Osteocyte (in vitro differentiated cells): ENCODE measurements at regions not wholly inside any gene's neighbourhood (a gene's known extent, or its start where the extent isn't known, plus 50 kb on each side); places are given as distances from the start of the nearest gene placed in this dataset.

Source experiments
- DNase-seq: peaks from one replicate; pipeline ENCODE4 v3.0.0; 2021; ENCODE audit warnings: mixed read lengths; ENCODE audit not compliant: unreplicated experiment; ENCODE audit errors: extremely low spot score
- H3K27ac Mint-ChIP-seq: one replicate; pipeline ENCODE4 v1.8.0; 2021; ENCODE audit warnings: mild to moderate bottlenecking, mixed read lengths; ENCODE audit not compliant: unreplicated experiment
- H3K27me3 Mint-ChIP-seq: one replicate; pipeline ENCODE4 v1.8.0; 2021; ENCODE audit warnings: mixed read lengths; ENCODE audit not compliant: unreplicated experiment
- H3K36me3 Mint-ChIP-seq: one replicate; pipeline ENCODE4 v1.8.0; 2021; ENCODE audit warnings: mixed read lengths; ENCODE audit not compliant: unreplicated experiment
- H3K4me1 Mint-ChIP-seq: one replicate; pipeline ENCODE4 v1.8.0; 2021; ENCODE audit warnings: mixed read lengths; ENCODE audit not compliant: unreplicated experiment
- H3K4me3 Mint-ChIP-seq: one replicate; pipeline ENCODE4 v1.8.0; 2021; ENCODE audit warnings: mild to moderate bottlenecking, moderate library complexity, mixed read lengths; ENCODE audit not compliant: unreplicated experiment
- H3K9me3 Mint-ChIP-seq: one replicate; pipeline ENCODE4 v1.8.0; 2021; ENCODE audit warnings: mixed read lengths; ENCODE audit not compliant: unreplicated experiment
- TF ChIP-seq, protein P1 (sequence below): fragments of 200-600 bp; sonication (generic); IDR thresholded peaks from 2 replicates; pipeline ENCODE4 v1.5.0; 2021; ENCODE audit warnings: antibody characterized with exemption, mild to moderate bottlenecking, moderate library complexity

DNA sequence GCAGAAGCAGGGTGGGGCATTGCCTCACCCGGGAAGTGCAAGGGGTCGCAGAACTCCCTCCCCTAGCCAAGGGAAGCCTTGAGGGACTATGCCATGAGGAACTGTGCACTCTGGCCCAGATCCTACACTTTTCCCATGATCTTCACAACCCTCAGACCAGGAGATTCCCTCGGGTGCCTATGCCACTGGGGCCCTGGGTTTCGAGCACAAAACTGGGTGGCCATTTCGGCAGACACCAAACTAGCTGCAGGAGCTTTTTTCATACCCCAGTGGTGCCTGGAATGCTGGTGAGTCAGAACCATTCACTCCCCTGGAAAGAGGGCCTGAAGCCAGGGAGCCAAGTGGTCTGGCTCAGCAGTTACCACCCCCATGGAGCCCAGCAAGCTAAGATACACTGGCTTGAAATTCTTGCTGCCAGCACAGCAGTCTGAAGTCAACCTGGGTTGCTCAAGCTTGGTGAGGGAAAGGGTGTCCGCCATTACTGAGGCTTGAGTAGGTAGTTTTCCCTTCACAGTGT is 573.7 kb upstream of the ANO3 start:
- peaks cover 15% of the 10 kb centered on the region for H3K9me3 Mint-ChIP-seq
- H3K27ac Mint-ChIP-seq: no peak overlapping the region
- peak; percentile 75 for DNase-seq
- TF ChIP-seq, protein P1, sequence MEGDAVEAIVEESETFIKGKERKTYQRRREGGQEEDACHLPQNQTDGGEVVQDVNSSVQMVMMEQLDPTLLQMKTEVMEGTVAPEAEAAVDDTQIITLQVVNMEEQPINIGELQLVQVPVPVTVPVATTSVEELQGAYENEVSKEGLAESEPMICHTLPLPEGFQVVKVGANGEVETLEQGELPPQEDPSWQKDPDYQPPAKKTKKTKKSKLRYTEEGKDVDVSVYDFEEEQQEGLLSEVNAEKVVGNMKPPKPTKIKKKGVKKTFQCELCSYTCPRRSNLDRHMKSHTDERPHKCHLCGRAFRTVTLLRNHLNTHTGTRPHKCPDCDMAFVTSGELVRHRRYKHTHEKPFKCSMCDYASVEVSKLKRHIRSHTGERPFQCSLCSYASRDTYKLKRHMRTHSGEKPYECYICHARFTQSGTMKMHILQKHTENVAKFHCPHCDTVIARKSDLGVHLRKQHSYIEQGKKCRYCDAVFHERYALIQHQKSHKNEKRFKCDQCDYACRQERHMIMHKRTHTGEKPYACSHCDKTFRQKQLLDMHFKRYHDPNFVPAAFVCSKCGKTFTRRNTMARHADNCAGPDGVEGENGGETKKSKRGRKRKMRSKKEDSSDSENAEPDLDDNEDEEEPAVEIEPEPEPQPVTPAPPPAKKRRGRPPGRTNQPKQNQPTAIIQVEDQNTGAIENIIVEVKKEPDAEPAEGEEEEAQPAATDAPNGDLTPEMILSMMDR: no peak
- no peaks in the 10 kb centered on the region for H3K36me3 Mint-ChIP-seq
- no peaks in the 10 kb centered on the region for H3K4me1 Mint-ChIP-seq
- H3K27me3 Mint-ChIP-seq: peaks cover 4% of the 10 kb centered on the region
- no peak overlapping the region for H3K4me3 Mint-ChIP-seq

DNA sequence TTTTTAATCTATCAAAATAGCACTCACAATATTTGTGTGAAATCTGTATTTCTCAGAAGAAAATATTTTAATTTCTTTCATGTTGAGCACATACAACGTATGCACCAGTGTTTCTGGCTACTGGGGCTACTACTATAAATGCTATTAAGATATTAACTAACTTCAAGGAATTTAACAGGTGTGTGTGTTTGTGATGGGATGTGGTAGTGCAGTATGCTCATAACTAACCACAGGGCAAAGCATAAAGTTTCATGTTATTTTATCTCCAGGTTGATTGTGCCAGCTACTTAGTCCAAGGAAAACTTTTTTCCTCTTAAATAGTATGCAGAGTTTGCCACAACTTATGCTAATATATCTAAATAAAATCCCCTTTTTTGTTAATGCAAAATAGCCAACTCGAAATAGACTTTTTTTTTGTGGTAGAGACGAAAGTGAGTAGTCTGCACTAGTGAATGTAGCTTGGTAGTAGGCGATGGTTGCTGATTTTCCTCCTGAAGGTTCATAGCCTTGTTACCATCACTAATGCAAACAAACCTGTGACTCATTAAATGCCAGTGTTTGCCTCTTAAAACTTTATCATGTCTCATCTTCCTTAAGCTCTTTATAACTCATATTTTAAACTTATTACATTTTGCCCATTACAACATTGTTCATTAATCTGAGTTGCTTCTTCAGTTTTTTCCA is 565.5 kb upstream of the ANO3 start:
- Mint-ChIP-seq H3K9me3 (peaks cover 2% of the 10 kb centered on the region), H3K27me3 (no peaks in the 10 kb centered on the region), H3K4me3 (no peak overlapping the region), H3K36me3 (no peaks in the 10 kb centered on the region), H3K27ac (peak overlapping the region; percentile 51), H3K4me1 (peaks cover 34% of the 10 kb centered on the region)
- TF ChIP-seq, protein P1: no peak
- no peak for DNase-seq

DNA sequence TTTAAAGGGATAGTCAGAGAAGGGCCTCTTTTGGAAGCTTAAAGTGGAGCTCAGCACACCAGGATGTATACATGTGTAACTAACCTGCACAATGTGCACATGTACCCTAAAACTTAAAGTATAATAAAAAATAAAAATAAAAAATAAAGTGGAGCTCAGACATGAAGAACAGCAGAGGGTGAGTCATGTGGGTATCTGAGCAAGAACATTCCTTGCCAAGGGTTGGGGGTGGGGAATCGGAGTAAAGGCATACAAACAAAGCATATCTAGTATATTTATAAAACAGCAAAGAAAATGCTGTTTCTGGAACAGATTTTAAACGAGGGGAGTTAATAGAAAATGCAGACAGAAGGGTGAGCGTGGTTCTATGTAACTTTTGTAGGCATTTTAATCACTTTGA is 562.6 kb upstream of the ANO3 start:
- Mint-ChIP-seq H3K27ac (peak overlapping the region; percentile 77), H3K4me1 (peaks cover 34% of the 10 kb centered on the region), H3K4me3 (no peak overlapping the region), H3K36me3 (no peaks in the 10 kb centered on the region), H3K9me3 (no peaks in the 10 kb centered on the region), H3K27me3 (no peaks in the 10 kb centered on the region)
- no peak for DNase-seq
- TF ChIP-seq, protein P1: no peak

DNA sequence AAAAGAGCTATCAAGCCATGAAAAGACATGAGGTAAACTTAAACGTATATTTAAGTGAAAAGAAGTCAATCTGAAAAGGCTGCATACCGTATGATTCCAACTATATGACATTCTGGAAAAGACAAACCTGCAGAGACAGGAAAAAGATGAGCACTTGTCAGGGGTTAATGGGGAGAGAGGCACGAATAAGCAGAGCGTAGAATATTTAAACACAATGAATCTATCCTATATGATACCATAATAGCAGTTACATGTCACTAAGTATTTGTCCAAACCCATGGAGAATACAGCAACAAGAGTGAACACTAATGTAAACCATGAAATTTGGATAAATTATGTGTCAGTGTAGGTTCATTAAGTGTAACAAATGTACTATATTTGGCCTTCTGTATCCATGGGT is 560.3 kb upstream of the ANO3 start:
- H3K9me3 Mint-ChIP-seq: no peaks in the 10 kb centered on the region
- H3K27me3 Mint-ChIP-seq: no peaks in the 10 kb centered on the region
- TF ChIP-seq, protein P1: no peak
- no peak overlapping the region for H3K27ac Mint-ChIP-seq
- H3K36me3 Mint-ChIP-seq: no peaks in the 10 kb centered on the region
- no peak for DNase-seq
- H3K4me3 Mint-ChIP-seq: no peak overlapping the region
- peaks cover 33% of the 10 kb centered on the region for H3K4me1 Mint-ChIP-seq

DNA sequence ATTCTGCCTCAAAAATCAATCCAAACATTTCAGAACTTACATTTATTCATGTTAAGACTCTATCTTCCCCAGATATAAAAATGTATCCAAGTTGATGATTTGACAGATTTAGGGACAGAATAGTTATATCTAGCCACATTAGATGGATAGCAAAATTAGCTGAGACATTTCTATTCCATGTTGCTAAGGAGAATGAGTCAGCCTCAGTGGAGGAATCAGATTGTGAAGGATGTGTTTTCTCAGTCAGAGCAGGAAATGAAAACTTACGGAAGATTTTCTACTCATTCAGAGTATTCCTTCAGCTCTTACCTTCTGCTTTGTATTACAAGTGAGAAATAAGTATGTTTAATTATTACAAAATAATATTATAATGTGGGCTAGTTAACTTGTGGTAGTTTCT is 556.3 kb upstream of the ANO3 start:
- TF ChIP-seq, protein P1: no peak
- no peaks in the 10 kb centered on the region for H3K9me3 Mint-ChIP-seq
- no peaks in the 10 kb centered on the region for H3K27me3 Mint-ChIP-seq
- H3K4me3 Mint-ChIP-seq: no peak overlapping the region
- no peaks in the 10 kb centered on the region for H3K36me3 Mint-ChIP-seq
- peaks cover 1% of the 10 kb centered on the region for H3K4me1 Mint-ChIP-seq
- DNase-seq: no peak
- H3K27ac Mint-ChIP-seq: no peak overlapping the region
